ENCODE measurements at regions not wholly inside any gene's neighbourhood (a gene's known extent, or its start where the extent isn't known, plus 50 kb on each side); places are given as distances from the start of the nearest gene placed in this dataset.

DNA sequence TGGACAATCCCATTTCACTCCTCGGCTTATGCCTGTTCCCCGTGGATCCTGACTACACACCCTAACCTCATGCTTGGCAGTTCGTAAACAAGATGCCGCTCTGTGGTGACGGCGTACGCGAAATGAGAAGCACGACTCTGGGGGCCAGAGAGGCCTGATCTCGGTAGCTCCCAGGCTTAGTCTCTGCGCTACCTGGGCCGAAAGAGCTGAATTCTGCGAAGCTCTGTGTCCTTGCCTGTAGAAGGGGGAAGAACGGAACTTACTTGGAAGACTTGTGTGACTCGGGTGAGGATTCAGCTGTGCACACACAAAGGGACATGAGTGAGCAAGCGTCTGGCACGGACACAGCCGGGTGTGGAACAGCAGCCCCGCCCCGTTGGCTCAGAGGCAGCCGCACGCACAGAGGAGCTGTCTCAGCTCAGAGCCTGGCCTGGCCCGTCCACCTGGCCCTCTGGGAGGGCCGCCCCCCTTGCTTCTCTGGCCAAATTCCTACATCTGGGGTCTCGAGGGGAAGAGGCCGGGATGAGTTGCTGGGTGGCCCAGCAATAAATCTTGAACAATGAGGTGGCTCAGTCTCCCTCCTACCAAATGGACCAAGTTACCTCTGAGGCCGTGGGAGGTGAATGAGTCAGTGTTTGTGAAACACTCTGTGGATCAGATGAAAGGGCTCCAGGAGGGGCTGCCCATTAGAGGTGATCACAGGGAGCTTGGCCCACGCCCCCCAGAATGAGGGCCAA lies 83.8 kb downstream of the PDGFA start:
- TF ChIP-seq, protein P1, sequence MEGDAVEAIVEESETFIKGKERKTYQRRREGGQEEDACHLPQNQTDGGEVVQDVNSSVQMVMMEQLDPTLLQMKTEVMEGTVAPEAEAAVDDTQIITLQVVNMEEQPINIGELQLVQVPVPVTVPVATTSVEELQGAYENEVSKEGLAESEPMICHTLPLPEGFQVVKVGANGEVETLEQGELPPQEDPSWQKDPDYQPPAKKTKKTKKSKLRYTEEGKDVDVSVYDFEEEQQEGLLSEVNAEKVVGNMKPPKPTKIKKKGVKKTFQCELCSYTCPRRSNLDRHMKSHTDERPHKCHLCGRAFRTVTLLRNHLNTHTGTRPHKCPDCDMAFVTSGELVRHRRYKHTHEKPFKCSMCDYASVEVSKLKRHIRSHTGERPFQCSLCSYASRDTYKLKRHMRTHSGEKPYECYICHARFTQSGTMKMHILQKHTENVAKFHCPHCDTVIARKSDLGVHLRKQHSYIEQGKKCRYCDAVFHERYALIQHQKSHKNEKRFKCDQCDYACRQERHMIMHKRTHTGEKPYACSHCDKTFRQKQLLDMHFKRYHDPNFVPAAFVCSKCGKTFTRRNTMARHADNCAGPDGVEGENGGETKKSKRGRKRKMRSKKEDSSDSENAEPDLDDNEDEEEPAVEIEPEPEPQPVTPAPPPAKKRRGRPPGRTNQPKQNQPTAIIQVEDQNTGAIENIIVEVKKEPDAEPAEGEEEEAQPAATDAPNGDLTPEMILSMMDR (IDR thresholded peaks at IDR 0.05): no peak
- H3K36me3 Mint-ChIP-seq (ENCODE audit: low read depth): no peaks in the 10 kb centered on the region
- no peak for DNase-seq (ENCODE audit: low spot score)
- no peaks in the 10 kb centered on the region for H3K9me3 Mint-ChIP-seq (ENCODE audit: low read depth)
- H3K27ac Mint-ChIP-seq (ENCODE audit: unreplicated experiment): no peak overlapping the region
- peaks cover 16% of the 10 kb centered on the region for H3K4me1 Mint-ChIP-seq (ENCODE audit: low read depth)
- no peak overlapping the region for H3K4me3 Mint-ChIP-seq (ENCODE audit: unreplicated experiment)
- peaks cover 3% of the 10 kb centered on the region for H3K27me3 Mint-ChIP-seq (ENCODE audit: low read depth)

DNA sequence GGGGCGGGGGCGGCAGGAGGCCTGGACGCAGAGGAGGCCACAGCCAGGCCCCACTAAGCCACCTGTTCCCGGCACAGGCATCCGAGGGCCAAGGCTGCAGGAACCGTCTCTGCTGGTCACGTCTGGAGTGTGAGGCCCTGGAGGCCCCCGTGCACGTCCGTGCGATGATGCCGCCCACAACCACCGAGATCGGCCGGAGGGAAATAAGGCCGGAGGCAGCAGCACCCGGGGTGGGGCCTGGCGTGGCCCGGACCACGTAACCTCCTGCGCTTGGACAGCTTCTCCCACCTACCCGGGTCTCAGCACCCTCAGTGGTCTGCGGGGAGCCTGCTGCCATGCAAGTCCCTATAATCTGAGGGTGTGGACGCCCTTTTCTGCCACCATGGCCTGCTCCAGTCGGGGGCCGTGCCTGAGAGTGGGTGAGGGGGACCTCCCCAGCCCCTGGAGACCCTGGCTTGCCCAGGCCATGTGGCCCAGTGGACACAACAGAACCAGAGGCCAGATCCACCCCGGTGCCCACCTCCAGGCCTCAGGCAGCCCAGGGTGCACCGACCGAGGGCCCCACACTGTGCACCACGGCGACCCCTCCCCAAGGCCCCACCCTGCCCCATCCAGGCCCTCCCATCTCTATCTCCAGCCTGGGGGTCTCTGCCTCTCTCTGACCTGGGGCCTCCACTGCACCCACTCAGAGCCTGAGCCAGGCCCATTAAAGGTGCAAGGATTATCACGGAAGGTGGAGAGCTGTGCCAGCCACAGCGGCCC lies 83.1 kb downstream of the PDGFA start:
- H3K27ac Mint-ChIP-seq (ENCODE audit: unreplicated experiment): no peak overlapping the region
- peaks cover 3% of the 10 kb centered on the region for H3K27me3 Mint-ChIP-seq (ENCODE audit: low read depth)
- no peak overlapping the region for H3K4me3 Mint-ChIP-seq (ENCODE audit: unreplicated experiment)
- H3K4me1 Mint-ChIP-seq (ENCODE audit: low read depth): peaks cover 16% of the 10 kb centered on the region
- H3K9me3 Mint-ChIP-seq (ENCODE audit: low read depth): no peaks in the 10 kb centered on the region
- H3K36me3 Mint-ChIP-seq (ENCODE audit: low read depth): no peaks in the 10 kb centered on the region
- no peak for DNase-seq (ENCODE audit: low spot score)
- TF ChIP-seq, protein P1 (IDR thresholded peaks at IDR 0.05): no peak

DNA sequence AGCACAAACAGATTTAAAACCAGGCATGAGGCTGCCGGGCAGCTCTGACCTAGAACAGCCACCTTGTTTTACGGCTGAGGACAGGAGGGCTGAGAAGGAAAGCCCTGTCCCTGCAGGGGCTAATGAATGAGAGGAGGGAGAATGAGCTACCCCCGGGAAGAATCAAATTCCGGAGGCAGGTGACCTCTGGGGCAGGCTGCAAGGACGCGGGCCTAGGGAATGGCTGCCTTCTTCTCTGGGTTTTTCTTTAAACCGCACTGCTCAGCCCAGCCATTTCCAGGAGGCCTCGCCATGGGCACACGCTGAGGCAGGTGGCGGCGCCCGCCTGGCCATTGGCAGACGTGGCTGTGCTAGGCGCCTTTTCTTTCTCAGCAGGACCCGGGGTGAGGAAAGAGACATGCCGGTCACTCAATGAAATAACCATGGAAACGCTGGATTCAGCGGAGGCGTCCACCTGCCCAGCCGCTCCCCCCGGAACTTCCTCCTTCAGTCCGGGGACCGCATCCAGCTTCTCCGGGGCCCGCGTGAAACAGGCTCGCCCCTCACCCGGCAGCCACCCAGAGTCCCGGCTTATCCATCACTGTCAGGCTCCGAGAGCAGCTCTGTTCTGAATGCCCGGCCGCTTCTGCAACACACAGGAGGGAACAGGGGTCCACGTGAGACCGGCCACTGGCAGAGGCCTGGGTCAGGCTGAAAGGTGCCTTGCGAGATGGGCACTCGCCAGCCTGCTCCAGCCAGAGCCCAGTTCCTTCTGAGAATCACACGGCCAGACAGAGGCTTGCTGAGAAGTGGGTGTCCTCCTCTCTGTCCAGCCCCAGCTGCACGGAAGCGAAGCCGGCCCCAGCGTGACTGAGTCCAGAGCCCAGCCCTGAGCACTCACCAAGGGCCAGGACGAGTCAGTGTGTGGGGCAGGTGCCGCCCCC lies 82.1 kb downstream of the PDGFA start:
- Mint-ChIP-seq H3K36me3 (ENCODE audit: low read depth) (no peaks in the 10 kb centered on the region), H3K27ac (ENCODE audit: unreplicated experiment) (no peak overlapping the region), H3K27me3 (ENCODE audit: low read depth) (peaks cover 3% of the 10 kb centered on the region), H3K9me3 (ENCODE audit: low read depth) (no peaks in the 10 kb centered on the region), H3K4me3 (ENCODE audit: unreplicated experiment) (no peak overlapping the region), H3K4me1 (ENCODE audit: low read depth) (peaks cover 16% of the 10 kb centered on the region)
- no peak for DNase-seq (ENCODE audit: low spot score)
- TF ChIP-seq, protein P1 (IDR thresholded peaks at IDR 0.05): no peak

DNA sequence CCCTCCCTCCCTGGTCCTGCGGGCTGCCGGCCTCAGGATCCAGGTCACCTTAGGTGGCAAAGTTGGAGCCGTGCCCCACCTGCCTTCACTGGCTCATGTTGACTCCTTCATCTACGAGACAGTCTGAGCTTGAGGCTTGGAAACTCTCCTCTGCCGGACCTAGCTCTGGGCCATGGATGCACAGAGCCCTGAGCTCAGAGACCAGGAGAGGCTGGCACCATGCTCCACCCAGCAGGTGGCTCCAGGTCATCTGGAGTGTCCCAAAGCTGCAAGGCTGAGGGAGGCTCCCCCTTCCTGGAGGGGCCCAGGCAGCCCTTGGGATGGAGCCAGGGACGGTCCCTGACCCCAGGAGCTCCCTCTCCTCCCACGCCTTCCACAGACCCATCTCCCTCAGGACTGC lies 81.3 kb downstream of the PDGFA start:
- Mint-ChIP-seq H3K27ac (ENCODE audit: unreplicated experiment) (no peak overlapping the region), H3K4me1 (ENCODE audit: low read depth) (peaks cover 16% of the 10 kb centered on the region), H3K4me3 (ENCODE audit: unreplicated experiment) (no peak overlapping the region), H3K9me3 (ENCODE audit: low read depth) (no peaks in the 10 kb centered on the region), H3K36me3 (ENCODE audit: low read depth) (no peaks in the 10 kb centered on the region), H3K27me3 (ENCODE audit: low read depth) (peaks cover 3% of the 10 kb centered on the region)
- DNase-seq (ENCODE audit: low spot score): no peak
- TF ChIP-seq, protein P1 (IDR thresholded peaks at IDR 0.05): no peak

DNA sequence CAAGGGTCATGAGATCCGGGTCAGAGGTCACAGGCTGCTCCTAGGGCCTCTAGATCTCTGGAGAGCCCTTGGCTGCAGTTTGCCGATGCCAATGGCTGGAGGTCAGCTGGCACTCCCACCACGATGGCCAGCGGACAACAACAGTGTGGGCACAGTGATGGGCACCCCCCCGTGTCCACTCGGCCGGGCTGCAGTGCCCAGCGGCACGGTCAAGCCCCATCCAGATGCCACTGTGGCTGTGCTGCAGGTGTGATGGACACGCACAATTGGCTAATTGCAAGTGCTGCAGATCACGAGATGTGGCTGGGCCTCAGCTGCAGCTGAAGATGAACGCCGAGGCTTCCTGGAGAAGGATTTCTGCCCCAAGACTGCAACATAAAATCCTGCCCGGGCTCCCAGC lies 80.7 kb downstream of the PDGFA start:
- Mint-ChIP-seq H3K4me3 (ENCODE audit: unreplicated experiment) (no peak overlapping the region), H3K36me3 (ENCODE audit: low read depth) (no peaks in the 10 kb centered on the region), H3K4me1 (ENCODE audit: low read depth) (peaks cover 16% of the 10 kb centered on the region), H3K27ac (ENCODE audit: unreplicated experiment) (no peak overlapping the region), H3K27me3 (ENCODE audit: low read depth) (peaks cover 3% of the 10 kb centered on the region), H3K9me3 (ENCODE audit: low read depth) (no peaks in the 10 kb centered on the region)
- TF ChIP-seq, protein P1 (IDR thresholded peaks at IDR 0.05): no peak
- DNase-seq (ENCODE audit: low spot score): no peak

Data from chondrocyte (in vitro differentiated cells).